HEK293T (cell line): ENCODE measurements at regions not wholly inside any gene's neighbourhood (a gene's known extent, or its start where the extent isn't known, plus 50 kb on each side); places are given as distances from the start of the nearest gene placed in this dataset.

Experiments
- ARNT ChIP-seq: fragments of 450-650 bp; IDR thresholded peaks from 2 replicates; pipeline ENCODE4 v1.6.1; 2017; ENCODE audit warnings: mild to moderate bottlenecking
- BHLHE40 ChIP-seq: fragments of 450-650 bp; IDR thresholded peaks from 2 replicates; pipeline ENCODE4 v1.6.1; 2016; ENCODE audit warnings: mild to moderate bottlenecking, moderate library complexity, borderline replicate concordance
- FOXA1 ChIP-seq: fragments of 450-650 bp; IDR thresholded peaks from 2 replicates; pipeline ENCODE4 v1.6.1; 2016; ENCODE audit warnings: mild to moderate bottlenecking
- FOXK2 ChIP-seq: fragments of 450-650 bp; IDR thresholded peaks from 2 replicates; pipeline ENCODE4 v1.6.1; 2016; ENCODE audit warnings: mild to moderate bottlenecking
- FOXM1 ChIP-seq: fragments of 450-650 bp; IDR thresholded peaks from 2 replicates; pipeline ENCODE4 v1.6.1; 2017; ENCODE audit warnings: mild to moderate bottlenecking, borderline replicate concordance
- L3MBTL2 ChIP-seq: fragments of 450-650 bp; conservative IDR thresholded peaks from 2 replicates; pipeline ENCODE4 v1.6.1; 2016; ENCODE audit warnings: mild to moderate bottlenecking
- LEF1 ChIP-seq: fragments of 450-650 bp; IDR thresholded peaks from 2 replicates; pipeline ENCODE4 v1.6.1; 2017; ENCODE audit warnings: mild to moderate bottlenecking, borderline replicate concordance
- NFRKB ChIP-seq: fragments of 450-650 bp; IDR thresholded peaks from 2 replicates; pipeline ENCODE4 v1.6.1; 2016; ENCODE audit warnings: mild to moderate bottlenecking, moderate library complexity
- PKNOX1 ChIP-seq: fragments of 450-650 bp; IDR thresholded peaks from 2 replicates; pipeline ENCODE4 v1.6.1; 2016
- SUZ12 ChIP-seq: fragments of 450-650 bp; IDR thresholded peaks from 2 replicates; pipeline ENCODE4 v1.6.1; 2016; ENCODE audit warnings: mild to moderate bottlenecking
- TARDBP ChIP-seq: fragments of 450-650 bp; IDR thresholded peaks from 2 replicates; pipeline ENCODE4 v1.6.1; 2016

DNA sequence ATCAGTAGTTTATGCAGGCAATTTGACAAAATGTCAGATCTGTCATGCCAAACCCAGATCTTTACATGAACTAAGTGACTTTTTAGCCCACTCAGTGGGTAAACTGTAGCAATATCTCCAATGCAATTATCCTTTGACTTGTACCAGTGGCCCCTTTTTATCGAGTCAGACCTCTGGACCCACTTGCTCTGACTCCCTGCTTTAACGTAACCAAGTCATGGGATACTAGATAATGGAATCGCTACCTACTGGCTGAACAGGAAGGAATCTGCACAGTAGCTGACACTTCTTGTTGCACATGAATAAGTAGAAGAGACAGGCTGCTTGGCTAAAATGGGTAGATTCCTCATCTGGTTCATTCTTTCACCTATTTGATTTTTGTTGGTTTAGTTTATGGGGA lies 128.4 kb upstream of the LYPLAL1 start:
- no peak for TF ChIP-seq FOXM1
- no peak for TF ChIP-seq L3MBTL2
- TF ChIP-seq SUZ12 = no peak
- TF ChIP-seq NFRKB = no peak
- TF ChIP-seq BHLHE40 = no peak
- TF ChIP-seq TARDBP = no peak
- no peak for TF ChIP-seq FOXA1
- TF ChIP-seq FOXK2 = no peak
- no peak for TF ChIP-seq PKNOX1
- no peak for TF ChIP-seq LEF1
- TF ChIP-seq ARNT = no peak
